Tibial nerve (tissue), 3 donors: ENCODE measurements at regions not wholly inside any gene's neighbourhood (a gene's known extent, or its start where the extent isn't known, plus 50 kb on each side); places are given as distances from the start of the nearest gene placed in this dataset.

Experiments used
- POLR2A ChIP-seq, 2 donors: fragments of 450-650 bp; IDR thresholded peaks; one replicate each; pipeline ENCODE4 v1.6.1; 2017; ENCODE audit warnings: antibody characterized with exemption in 2 of 2, mild to moderate bottlenecking in 2 of 2, moderate library complexity in 2 of 2
- TF ChIP-seq, protein P1 (sequence below), 5 experiments: fragments of 200-600 bp in 3 of 5; fragments of 450-650 bp in 2 of 5; sonication (generic) in 3 of 5; IDR thresholded peaks; one replicate each; pipeline ENCODE4 v1.5.1; 2016 to 2019; ENCODE audit warnings: antibody characterized with exemption in 5 of 5, mild to moderate bottlenecking in 3 of 5, moderate library complexity in 2 of 5

DNA sequence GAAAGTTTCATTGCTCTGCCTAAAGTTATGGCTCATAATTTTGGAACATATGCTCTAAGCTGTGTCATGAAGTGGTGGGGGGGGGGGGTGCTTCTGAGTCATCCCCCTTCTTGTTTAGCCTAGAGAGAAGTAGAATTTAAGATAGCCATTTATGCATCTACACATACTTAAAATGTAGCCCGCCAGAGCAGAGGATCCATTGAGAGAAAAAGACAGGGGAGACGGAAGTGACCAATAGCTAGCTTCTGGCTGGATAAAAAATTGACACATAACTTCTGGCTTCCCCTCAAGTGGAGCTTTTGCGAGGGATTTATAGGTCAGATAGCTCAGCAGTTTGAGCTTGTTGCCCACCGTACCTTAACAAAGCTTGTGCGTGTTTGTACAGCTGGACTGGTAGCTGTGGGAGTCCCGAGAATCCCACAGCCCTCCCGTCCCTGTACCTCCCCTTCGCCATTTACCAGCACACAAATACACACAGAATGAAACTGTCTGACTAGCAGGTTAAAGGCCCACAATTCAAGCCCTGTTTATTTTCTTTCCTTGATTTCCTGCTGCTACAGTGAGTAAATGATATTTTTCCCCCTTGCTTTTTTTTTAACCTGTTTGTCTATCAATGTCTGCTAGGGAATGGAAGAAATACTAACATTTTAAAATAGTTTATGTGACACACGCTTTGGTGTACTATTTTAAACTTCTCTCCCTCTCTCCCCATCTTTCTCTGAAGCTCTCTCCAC lies 232.6 kb upstream of the FERD3L start:
- TF ChIP-seq, protein P1, sequence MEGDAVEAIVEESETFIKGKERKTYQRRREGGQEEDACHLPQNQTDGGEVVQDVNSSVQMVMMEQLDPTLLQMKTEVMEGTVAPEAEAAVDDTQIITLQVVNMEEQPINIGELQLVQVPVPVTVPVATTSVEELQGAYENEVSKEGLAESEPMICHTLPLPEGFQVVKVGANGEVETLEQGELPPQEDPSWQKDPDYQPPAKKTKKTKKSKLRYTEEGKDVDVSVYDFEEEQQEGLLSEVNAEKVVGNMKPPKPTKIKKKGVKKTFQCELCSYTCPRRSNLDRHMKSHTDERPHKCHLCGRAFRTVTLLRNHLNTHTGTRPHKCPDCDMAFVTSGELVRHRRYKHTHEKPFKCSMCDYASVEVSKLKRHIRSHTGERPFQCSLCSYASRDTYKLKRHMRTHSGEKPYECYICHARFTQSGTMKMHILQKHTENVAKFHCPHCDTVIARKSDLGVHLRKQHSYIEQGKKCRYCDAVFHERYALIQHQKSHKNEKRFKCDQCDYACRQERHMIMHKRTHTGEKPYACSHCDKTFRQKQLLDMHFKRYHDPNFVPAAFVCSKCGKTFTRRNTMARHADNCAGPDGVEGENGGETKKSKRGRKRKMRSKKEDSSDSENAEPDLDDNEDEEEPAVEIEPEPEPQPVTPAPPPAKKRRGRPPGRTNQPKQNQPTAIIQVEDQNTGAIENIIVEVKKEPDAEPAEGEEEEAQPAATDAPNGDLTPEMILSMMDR (IDR thresholded peaks at IDR 0.05): no peak
- no peak for TF ChIP-seq POLR2A (IDR thresholded peaks at IDR 0.05)
